Right lobe of liver (tissue), 6 donors: ENCODE measurements at regions not wholly inside any gene's neighbourhood (a gene's known extent, or its start where the extent isn't known, plus 50 kb on each side); places are given as distances from the start of the nearest gene placed in this dataset.

Experiments
- ATAC-seq, 4 donors: fragments of 200-7000 bp; cut with Tn5 transposase; one replicate each; pipeline ENCODE4 v1.9.1; 2020; ENCODE audit warnings: mild to moderate bottlenecking in 4 of 4, moderate library complexity in 4 of 4
- DNase-seq, 3 donors: peaks; one replicate each; pipeline ENCODE4 v3.0.0-alpha.2; 2020
- H3K27ac ChIP-seq, 3 donors: fragments of 200-600 bp; one replicate each; pipeline ENCODE4 v1.8.0; 2022
- H3K27me3 ChIP-seq, 2 donors: fragments of 200-600 bp; one replicate each; pipeline ENCODE4 v1.8.0; 2022
- H3K36me3 ChIP-seq, 4 donors: fragments of 200-600 bp; sonication (generic) in 1 of 4; one replicate each; pipeline versions ENCODE4 v1.5.1 to v1.8.0; 2017 to 2022; ENCODE audit warnings: control low read depth in 1 of 4
- H3K4me1 ChIP-seq, 4 donors: fragments of 200-600 bp; sonication (generic) in 1 of 4; one replicate each; pipeline versions ENCODE4 v1.5.1 to v1.8.0; 2017 to 2022; ENCODE audit warnings: control low read depth in 1 of 4
- H3K4me3 ChIP-seq, 3 donors: fragments of 200-600 bp; one replicate each; pipeline ENCODE4 v1.8.0; 2022
- H3K9me3 ChIP-seq, 4 donors: fragments of 200-600 bp; sonication (generic) in 1 of 4; one replicate each; pipeline versions ENCODE4 v1.5.1 to v1.8.0; 2017 to 2022; ENCODE audit warnings: control low read depth in 1 of 4
- POLR2A ChIP-seq: fragments of 450-650 bp; IDR thresholded peaks from one replicate; pipeline ENCODE4 v1.6.1; 2017; ENCODE audit warnings: antibody characterized with exemption, mild to moderate bottlenecking
- WGBS: methylation state at CpG from one replicate; pipeline ENCODE4 v1.1.6; 2018; ENCODE audit warnings: low coverage, low lambda C conversion rate; ENCODE audit not compliant: insufficient coverage; ENCODE audit errors: missing lambda C conversion rate; 5-methylcytosine and 5-hydroxymethylcytosine counted together
- intact Hi-C, 2 donors: fragments of 100-400 bp; cut with DNase I; formaldehyde crosslinking; loops; one replicate each; pipeline versions ENCODE4 v1.11.2 to v1.14.1; 2022
- TF ChIP-seq, protein P1 (sequence below), 4 donors: fragments of 200-600 bp in 3 of 4; fragments of 450-650 bp in 1 of 4; IDR thresholded peaks; one replicate each; pipeline versions ENCODE4 v1.5.1 to v1.8.0; 2016 to 2022; ENCODE audit warnings: antibody characterized with exemption in 4 of 4, mild to moderate bottlenecking in 2 of 4
- donor health status: DM: no; HTN: yes; CAD: no.
- donor health status: DM: no; HTN: no; CAD: no.
- donor health status: DM: no; HTN: no; CAD: no.
- donor health status: DM: no; HTN: yes; CAD: no.
- donor health status: DM: no; HTN: yes; CAD: no.

DNA sequence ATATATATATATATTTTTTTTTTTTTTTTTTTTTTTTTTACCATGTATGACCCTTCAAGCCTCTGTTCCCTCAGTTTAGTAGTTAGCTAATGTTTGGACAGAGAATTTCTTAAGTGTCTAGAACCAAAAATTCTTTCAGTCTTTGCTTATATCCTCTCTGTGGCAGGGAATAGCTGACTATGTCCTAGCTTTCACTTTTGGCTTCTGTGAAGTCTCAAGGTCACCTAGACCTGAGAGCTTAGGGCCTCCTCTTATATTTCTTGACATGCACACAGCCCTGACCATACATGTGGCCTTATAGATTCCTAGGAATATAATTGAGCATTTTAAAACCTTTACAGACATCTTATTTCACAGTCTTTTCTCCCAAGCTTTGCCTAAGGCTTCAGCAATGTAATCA, 930.8 kb upstream of the CDH9 start:
- intact Hi-C loops = no loop called here
- Histone ChIP-seq H3K4me1 (no peaks in the 10 kb centered on the region), H3K36me3 (no peaks in the 10 kb centered on the region), H3K27ac (no peak overlapping the region), H3K27me3 (no peaks in the 10 kb centered on the region), H3K9me3 (no peaks in the 10 kb centered on the region), H3K4me3 (no peak overlapping the region)
- DNase-seq (no peak), ATAC-seq (no peak)
- no peak for TF ChIP-seq POLR2A
- TF ChIP-seq, protein P1, sequence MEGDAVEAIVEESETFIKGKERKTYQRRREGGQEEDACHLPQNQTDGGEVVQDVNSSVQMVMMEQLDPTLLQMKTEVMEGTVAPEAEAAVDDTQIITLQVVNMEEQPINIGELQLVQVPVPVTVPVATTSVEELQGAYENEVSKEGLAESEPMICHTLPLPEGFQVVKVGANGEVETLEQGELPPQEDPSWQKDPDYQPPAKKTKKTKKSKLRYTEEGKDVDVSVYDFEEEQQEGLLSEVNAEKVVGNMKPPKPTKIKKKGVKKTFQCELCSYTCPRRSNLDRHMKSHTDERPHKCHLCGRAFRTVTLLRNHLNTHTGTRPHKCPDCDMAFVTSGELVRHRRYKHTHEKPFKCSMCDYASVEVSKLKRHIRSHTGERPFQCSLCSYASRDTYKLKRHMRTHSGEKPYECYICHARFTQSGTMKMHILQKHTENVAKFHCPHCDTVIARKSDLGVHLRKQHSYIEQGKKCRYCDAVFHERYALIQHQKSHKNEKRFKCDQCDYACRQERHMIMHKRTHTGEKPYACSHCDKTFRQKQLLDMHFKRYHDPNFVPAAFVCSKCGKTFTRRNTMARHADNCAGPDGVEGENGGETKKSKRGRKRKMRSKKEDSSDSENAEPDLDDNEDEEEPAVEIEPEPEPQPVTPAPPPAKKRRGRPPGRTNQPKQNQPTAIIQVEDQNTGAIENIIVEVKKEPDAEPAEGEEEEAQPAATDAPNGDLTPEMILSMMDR (IDR thresholded peaks at IDR 0.05) = no peak

DNA sequence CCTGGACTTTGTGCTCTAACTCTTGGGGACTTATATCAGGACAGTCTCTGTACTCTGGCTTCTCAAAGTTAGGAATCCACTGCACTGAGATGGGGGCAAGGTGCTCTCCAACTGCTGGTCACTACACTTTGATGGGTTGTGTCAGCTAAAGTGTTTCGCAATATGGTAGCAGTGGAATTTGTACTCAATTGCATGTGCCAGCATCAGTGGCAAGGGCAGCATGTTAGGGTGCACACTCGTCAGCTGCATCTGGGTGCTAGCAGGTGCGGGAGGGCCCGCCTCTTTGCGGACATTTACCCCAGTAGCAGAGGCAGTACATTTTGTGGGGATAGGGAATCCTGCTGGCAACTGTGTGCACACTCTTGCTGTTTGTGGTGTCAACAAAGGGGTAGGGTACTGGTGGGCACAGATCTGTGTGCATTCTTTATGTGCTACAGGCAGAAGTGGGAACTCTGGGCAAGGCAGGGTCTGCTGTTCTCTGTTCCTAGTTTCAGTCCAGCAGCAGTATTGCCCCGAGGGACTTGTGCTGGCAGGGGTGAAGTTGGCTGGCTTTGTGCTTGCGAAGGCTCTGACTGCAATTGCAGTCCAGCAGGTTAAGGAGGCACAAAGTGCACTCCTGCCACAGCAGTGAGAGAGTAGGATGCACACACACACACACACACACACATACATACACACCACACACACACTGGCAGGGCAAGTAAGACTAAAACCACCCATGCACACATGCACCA, 924.8 kb upstream of the CDH9 start:
- no peak overlapping the region for H3K27ac ChIP-seq
- peak in 3 of 4 donors; percentile 22 to 65 (median 49) for ATAC-seq
- no peaks in the 10 kb centered on the region for H3K27me3 ChIP-seq
- no peak for TF ChIP-seq POLR2A
- TF ChIP-seq, protein P1 (IDR thresholded peaks at IDR 0.05) = no peak
- H3K9me3 ChIP-seq = no peaks in the 10 kb centered on the region
- no peaks in the 10 kb centered on the region for H3K36me3 ChIP-seq
- no peaks in the 10 kb centered on the region for H3K4me1 ChIP-seq
- no CpG with 5 or more reads among the region's 7 CpGs for WGBS
- no peak overlapping the region for H3K4me3 ChIP-seq
- intact Hi-C loops = no loop called here
- peak in 1 of 3 donors; percentile 11 for DNase-seq

DNA sequence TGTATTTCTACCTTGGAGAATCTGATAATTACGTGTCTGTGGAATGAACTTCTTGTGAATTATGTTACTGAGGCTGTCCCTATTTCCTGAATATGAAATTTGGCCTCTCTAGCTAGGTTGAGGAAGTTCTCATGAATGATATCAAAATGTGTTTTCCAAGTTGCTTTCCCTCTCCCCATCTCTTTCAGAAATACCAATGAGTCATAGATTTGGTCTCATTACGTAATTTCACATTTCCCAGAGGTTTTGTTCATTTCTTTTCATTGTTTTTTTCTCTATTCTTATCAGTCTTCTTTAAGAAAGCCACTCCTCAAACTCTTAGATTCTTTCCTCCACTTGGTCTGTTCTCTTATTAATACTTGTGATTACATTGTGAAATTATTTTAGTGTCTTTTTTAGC, 923.8 kb upstream of the CDH9 start:
- ATAC-seq (no peak), DNase-seq (no peak)
- H3K4me1 ChIP-seq = no peaks in the 10 kb centered on the region
- H3K27me3 ChIP-seq = no peaks in the 10 kb centered on the region
- no peaks in the 10 kb centered on the region for H3K36me3 ChIP-seq
- 35% methylated on average over 2 of the region's 2 CpGs for WGBS
- H3K9me3 ChIP-seq = no peaks in the 10 kb centered on the region
- no peak overlapping the region for H3K27ac ChIP-seq
- TF ChIP-seq, protein P1 (IDR thresholded peaks at IDR 0.05) = no peak
- no peak for TF ChIP-seq POLR2A
- H3K4me3 ChIP-seq = no peak overlapping the region
- intact Hi-C loops = no loop called here

DNA sequence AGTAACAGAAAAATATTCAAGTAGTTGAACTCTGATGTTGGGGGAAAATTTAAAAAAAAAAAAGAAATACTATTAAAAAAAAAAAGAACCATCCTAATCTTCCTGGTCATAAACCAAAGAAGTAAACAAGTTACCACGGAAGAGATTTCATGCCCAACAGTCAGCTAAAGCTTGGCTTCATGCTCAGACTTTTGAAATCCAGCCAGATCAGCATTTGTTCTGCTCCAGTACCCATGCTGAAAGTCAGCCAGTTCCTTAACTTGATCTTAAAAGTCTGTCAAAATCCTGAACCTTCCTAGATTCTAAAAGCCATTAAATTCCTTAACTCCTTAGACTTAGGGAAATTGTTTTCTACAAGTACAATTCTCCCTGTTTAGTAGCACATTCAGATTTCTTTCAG, 908.7 kb upstream of the CDH9 start:
- DNase-seq = no peak
- WGBS = 14% methylated on average over 1 of the region's 1 CpG
- H3K36me3 ChIP-seq = no peaks in the 10 kb centered on the region
- no peak overlapping the region for H3K4me3 ChIP-seq
- H3K4me1 ChIP-seq = no peaks in the 10 kb centered on the region
- no peaks in the 10 kb centered on the region for H3K27me3 ChIP-seq
- H3K27ac ChIP-seq = no peak overlapping the region
- TF ChIP-seq, protein P1 (IDR thresholded peaks at IDR 0.05) = no peak
- TF ChIP-seq POLR2A = no peak
- H3K9me3 ChIP-seq = no peaks in the 10 kb centered on the region
- intact Hi-C loops = no loop called here
- ATAC-seq = no peak

DNA sequence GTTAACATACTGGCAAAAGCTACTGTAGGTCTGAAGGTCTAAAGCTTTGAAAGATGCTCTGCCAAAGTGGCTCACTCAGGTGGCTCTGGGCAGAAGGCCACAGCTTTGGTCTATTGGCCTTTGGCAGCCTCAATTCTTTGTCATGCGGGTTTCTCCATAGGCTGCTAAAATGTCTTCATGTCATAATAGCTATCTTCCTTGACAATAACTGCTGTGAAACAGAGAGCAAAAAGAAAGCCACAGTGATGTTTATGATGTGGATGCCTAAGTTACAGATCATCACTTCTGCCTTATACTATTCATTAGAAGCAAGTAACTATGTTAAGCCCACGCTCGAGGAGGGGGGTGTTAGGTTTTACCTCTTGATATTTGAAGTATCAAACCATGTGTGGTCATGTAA, 906.1 kb upstream of the CDH9 start:
- no peaks in the 10 kb centered on the region for H3K27me3 ChIP-seq
- H3K4me3 ChIP-seq = no peak overlapping the region
- no peaks in the 10 kb centered on the region for H3K36me3 ChIP-seq
- TF ChIP-seq, protein P1 (IDR thresholded peaks at IDR 0.05) = no peak
- TF ChIP-seq POLR2A = no peak
- no peak for ATAC-seq
- intact Hi-C loops = no loop called here
- no peak overlapping the region for H3K27ac ChIP-seq
- no peaks in the 10 kb centered on the region for H3K9me3 ChIP-seq
- 63% methylated on average over 3 of the region's 3 CpGs for WGBS
- no peaks in the 10 kb centered on the region for H3K4me1 ChIP-seq
- DNase-seq = no peak
